Caki2 (cell line): ENCODE measurements at regions not wholly inside any gene's neighbourhood (a gene's known extent, or its start where the extent isn't known, plus 50 kb on each side); places are given as distances from the start of the nearest gene placed in this dataset.
"Not testable (repeated sequence)": the region's sequence is repeated elsewhere in the genome, so short reads cannot be mapped to it uniquely, and the experiment has no call there.

Experiments
- DNase-seq: peaks from one replicate; pipeline ENCODE4 v3.0.0-alpha.2; 2015; ENCODE audit warnings: low read depth
- in situ Hi-C: cut with HindIII; loops from 2 replicates; pipeline ENCODE4 v1.10.0; 2016; ENCODE audit warnings: low sequenced_read_pairs, low pct_unique_long_range_greater_than_20kb, mixed read lengths

GRCh38 chr18:1020731-1021344, 116.2 kb downstream of the ADCYAP1 start:
- in situ Hi-C loops, result no loop called here
- no peak for DNase-seq

GRCh38 chr18:1026930-1027329, 122.3 kb downstream of the ADCYAP1 start:
- in situ Hi-C loops, result no loop called here

GRCh38 chr18:1033092-1033491, 128.4 kb downstream of the ADCYAP1 start:
- DNase-seq, in situ Hi-C loops: not testable (repeated sequence)

More at GRCh38 chr18:1026930-1027329, 122.3 kb downstream of the ADCYAP1 start:
- no peak for DNase-seq

- no peak for DNase-seq
- in situ Hi-C loops, result no loop called here
Observed at GRCh38 chr18:1034971-1035370, 130.3 kb downstream of the ADCYAP1 start.

GRCh38 chr18:1036926-1037325, 132.3 kb downstream of the ADCYAP1 start:
- in situ Hi-C loops, result no loop called here
- DNase-seq, result no peak

GRCh38 chr18:1037776-1038175, 133.1 kb downstream of the ADCYAP1 start:
- in situ Hi-C loops, result no loop called here
- no peak for DNase-seq

GRCh38 chr18:1039421-1039820, 134.8 kb downstream of the ADCYAP1 start:
- no peak for DNase-seq
- in situ Hi-C loops, result no loop called here

- DNase-seq, in situ Hi-C loops: not testable (repeated sequence)
Observed at GRCh38 chr18:1043039-1043438, 138.4 kb downstream of the ADCYAP1 start.

- no peak for DNase-seq
- in situ Hi-C loops, result no loop called here
Observed at GRCh38 chr18:1045658-1046057, 141.0 kb downstream of the ADCYAP1 start.

GRCh38 chr18:1047406-1047805, 142.7 kb downstream of the ADCYAP1 start:
- in situ Hi-C loops, result no loop called here
- no peak for DNase-seq

GRCh38 chr18:1048032-1048431, 143.4 kb downstream of the ADCYAP1 start:
- no peak for DNase-seq
- in situ Hi-C loops, result no loop called here

- DNase-seq, result no peak
- in situ Hi-C loops, result no loop called here
Observed at GRCh38 chr18:1049173-1049572, 144.5 kb downstream of the ADCYAP1 start.

GRCh38 chr18:1050012-1050657, 145.5 kb downstream of the ADCYAP1 start:
- peak; percentile 19 for DNase-seq

GRCh38 chr18:1052301-1052700, 147.6 kb downstream of the ADCYAP1 start:
- DNase-seq, result no peak
- in situ Hi-C loops, result no loop called here

More at GRCh38 chr18:1050012-1050657, 145.5 kb downstream of the ADCYAP1 start:
- in situ Hi-C loops, result no loop called here

GRCh38 chr18:1053331-1054315, 149.0 kb downstream of the ADCYAP1 start:
- in situ Hi-C loops, result no loop called here
- no peak for DNase-seq

- DNase-seq, result no peak
- in situ Hi-C loops, result no loop called here
Observed at GRCh38 chr18:1056404-1056803, 151.7 kb downstream of the ADCYAP1 start.

GRCh38 chr18:1057367-1057766, 152.7 kb downstream of the ADCYAP1 start:
- DNase-seq, result no peak

GRCh38 chr18:1062588-1062987, 157.9 kb downstream of the ADCYAP1 start:
- DNase-seq, result no peak
- in situ Hi-C loops, result no loop called here

More at GRCh38 chr18:1057367-1057766, 152.7 kb downstream of the ADCYAP1 start:
- in situ Hi-C loops, result no loop called here

GRCh38 chr18:1075322-1075721, 170.7 kb downstream of the ADCYAP1 start:
- DNase-seq, result no peak

More at GRCh38 chr18:1075322-1075721, 170.7 kb downstream of the ADCYAP1 start:
- in situ Hi-C loops, result no loop called here
